ENCODE measurements at regions not wholly inside any gene's neighbourhood (a gene's known extent, or its start where the extent isn't known, plus 50 kb on each side); places are given as distances from the start of the nearest gene placed in this dataset.
"Not testable (repeated sequence)": the region's sequence is repeated elsewhere in the genome, so short reads cannot be mapped to it uniquely, and the experiment has no call there.

DNA sequence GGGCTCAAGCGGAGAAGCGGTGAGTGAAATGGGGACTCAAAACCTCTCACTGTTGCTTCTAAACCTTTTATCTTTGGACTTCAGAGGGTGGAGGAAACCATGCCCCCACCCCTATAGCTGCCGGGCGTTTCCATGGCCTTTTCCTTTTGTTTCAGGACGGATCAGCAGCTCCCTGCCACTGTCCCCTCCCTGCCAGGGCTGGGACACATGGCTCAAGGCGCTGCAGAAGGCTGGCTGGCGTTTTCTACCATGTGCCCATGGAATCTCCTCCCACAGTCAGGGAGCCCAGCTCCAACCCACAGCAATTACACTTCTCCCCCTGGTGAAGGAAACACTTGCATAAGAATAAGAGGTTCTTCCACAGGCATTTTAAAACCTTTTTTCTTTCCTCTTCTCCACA is 812.7 kb downstream of the PLA2G4A start:
- FAIRE-seq = no peak

DNA sequence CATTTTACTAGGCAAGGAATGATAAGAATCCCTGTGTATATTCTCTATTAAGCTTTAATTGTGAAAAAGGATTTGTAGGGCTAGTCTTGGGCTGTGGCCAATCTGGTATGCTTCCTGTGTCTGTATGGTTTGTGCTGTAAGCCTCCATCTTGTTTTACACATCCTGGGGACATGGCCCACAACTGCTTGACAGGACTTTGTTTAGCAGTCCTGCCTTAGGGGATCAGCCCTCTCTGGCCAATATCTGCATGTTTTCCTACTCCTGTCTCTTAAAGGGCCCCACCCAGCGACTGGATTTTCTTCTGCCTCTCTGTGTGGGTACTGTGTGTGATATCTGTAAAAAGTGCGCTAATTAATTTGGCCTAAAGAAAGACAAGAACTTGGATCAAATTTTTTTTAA is 813.2 kb downstream of the PLA2G4A start:
- no peak for FAIRE-seq

DNA sequence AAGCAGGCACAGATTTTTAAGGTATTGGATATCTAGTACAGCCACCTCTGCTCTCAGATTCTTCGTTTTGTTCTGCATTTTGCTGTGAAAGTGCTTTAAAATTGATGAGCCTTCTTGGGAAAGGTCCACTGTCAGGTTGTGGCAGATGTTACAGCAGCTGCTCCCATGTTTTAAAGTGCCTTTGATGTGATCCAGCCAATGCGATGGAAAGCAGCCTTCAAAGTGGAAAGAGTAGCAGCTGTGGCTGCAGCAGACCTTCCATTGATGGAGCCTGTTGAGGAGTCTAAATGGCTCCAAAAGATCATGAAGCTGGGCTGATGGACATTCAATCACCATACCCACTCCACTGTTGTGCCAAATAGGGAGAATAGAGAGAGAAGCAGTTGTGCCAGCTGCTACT is 816.9 kb downstream of the PLA2G4A start:
- FAIRE-seq = no peak

DNA sequence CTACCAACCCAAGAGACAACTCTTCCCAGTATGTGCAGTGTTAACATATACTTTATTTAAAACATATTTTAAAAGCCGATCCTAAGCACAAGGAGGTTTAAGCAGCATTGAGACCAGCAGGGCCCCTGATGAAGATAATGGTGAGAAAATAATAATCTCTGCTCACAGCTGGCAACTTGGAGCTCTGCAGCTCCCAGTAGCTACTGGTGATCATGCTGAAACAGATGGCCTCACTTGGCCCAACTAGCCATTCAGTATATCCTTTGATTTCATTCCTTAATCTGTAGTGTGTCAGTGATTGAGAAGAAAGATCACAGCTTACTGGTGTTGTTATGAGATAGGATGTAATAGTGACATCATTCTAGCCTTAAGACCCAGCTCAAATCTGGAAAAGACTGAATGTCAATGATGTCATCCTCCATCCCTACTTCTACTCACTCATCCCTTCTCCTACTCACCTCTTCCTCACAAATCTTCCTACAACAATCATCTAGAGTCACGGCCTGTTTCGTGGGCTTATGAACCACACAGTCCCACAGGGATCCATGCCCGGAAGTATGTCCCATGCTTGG is 817.9 kb downstream of the PLA2G4A start:
- no peak for FAIRE-seq

DNA sequence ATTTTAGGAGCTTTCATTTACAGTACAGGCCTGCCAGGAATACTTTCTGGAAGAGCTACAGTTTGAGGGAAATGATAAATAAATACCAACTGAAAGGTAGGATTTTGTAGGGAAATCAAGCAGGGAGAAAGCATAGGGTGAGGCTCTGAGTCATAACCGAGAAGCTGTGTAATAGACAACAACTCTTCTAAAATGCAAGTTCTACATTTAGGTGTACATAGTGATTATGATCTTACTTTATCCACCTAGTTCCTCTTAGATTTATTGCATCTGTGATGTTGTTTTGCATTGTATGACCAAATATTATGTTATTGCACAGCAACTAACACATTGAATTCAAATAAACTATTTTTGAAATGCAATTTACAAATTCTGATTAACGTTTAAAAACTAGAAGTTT is 819.3 kb downstream of the PLA2G4A start:
- no peak for FAIRE-seq

DNA sequence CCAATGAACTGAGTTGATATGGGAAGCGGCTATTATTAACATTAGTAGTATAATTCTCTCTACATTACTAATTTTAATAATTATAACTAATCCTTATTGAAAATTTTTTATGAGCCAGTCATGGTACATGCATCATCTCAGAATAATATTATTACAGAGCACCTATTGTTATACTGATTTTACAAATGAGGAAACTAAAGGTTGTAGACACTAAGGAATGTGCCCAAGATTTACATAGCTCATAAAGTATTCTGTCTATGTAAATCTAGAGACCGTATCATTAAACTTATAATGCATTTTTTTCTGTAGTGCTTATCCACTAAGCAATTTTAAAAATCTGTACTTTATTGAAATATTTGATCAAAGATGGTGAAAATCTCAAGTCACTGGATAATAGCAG is 825.9 kb downstream of the PLA2G4A start:
- no peak for FAIRE-seq

DNA sequence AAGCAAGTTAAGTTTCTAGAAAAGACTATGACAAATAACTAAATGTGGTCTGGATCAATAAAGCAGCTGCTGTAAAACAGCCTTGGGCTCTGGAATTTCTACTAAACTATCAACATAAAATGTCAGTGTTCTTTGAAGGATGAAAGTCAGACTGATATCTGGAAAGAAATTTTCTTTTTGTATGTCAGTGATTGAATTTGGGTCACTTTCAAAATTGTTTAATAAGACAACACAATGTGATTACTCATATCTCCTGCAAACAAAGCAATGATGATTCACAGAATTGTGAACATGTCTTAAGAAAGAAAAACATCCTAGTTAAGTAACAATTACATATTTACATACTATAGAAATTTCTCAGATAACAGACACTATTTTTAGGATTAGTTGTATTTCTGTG is 826.4 kb downstream of the PLA2G4A start:
- FAIRE-seq = no peak

DNA sequence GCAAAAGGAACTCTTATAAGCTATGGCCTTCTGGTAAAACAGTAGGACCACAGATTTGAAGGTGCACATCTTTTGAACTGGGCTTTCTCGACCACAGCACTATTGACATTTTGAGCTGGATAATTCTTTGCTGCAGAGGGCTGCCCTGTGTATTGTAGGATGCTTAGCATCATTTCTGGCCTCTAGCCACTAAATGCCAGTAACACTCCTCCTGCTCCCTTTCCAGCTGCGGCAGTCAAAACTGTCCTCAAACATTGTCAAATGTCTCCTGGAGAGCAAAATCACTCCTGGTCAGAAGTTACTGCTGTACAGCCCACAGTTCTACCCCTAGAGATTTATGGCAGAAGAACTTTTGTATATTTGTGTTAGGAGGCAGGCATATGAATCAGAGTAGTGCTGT is 836.7 kb downstream of the PLA2G4A start:
- FAIRE-seq = no peak

DNA sequence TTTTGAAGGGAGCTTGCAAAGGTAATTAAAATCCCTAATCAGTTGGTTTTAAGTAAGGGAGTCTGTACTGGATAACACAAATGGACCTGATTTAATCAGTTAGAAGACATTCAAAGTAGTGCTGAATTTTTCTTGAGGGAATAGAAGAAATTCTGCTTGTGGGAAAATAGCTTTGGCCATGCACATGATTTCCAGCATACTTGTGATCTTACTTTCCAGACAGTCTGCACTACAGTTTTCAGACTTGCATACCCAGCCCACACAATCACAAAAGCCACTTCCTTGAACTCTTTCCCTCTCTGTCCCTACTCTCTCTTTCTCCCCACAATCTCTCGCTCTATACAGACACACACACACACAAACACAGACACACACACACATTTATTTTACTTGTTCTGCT is 852.1 kb downstream of the PLA2G4A start:
- no peak for FAIRE-seq

DNA sequence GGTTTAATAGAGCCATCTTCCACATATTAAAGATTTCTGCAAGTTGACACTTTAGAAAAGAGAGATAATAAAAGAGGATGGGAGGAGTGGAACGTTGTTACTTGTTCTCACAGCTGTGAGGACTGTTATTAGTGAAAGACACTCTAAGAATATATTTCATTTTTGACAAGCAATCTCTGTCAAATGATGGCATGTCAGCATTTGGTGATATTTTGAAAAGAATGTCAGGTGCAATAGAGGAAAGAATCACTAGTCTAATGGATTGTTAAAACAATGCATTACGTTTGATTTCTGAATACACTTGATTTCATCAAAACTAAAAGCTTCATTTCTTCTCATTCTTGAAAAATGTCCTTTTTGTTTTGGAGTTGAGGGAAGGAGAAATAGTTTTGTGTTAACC is 853.4 kb downstream of the PLA2G4A start:
- FAIRE-seq = no peak

DNA sequence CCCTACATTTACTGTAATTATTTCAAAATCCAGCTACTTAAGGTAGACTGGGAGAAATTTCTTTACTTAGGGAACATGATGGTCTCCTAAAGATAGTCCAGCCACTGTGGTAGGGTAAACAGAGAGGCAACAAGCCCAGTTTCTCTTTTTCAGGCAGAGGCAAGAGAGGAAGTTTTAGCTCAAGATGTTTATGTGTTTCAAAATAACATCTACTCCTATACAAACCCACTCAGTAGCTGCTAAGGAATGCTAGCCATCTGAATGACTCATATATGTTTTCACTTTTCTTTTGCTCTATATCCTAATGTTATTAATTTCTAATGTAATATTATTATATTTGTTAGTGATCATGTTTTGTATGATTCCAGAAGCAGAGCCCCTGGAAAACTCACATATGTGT is 856.6 kb downstream of the PLA2G4A start:
- no peak for FAIRE-seq

DNA sequence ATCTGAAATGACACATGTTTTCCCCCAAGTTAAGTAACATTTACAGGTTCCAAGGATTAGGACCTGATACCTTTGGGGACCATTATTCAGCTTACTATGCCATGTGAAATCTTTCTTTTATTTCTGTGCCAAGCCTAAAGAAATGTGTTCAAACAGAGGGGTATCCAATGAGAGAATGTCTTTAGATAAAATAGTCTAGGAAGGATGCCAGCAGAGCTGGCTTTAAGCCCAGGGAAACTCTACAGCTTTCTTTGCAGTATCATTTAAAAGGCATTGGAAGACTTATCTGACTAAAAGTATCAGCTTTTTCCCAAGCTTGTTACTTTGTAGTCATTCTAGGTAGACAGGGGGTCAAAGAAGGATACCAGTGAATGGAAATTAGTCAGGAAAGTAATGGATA is 860.4 kb downstream of the PLA2G4A start:
- FAIRE-seq = no peak

DNA sequence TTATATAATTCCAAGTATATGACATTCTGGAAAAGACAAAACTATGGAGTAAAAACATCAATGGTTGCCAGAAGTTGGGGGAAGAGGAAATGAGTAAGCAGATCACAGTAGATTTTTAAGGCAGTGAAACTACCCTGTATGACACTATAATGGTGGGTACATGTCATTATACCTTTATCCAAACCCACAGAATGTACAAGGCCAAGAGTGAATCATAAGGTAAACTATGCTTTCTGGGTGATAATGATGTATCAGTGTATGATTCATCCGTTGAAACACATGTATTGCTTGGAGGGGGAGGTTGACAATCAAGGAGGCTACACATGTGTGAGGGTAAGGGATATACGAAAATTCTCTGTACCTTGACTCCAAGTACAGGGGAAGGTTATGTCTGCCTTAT is 862.7 kb downstream of the PLA2G4A start:
- no peak for FAIRE-seq

DNA sequence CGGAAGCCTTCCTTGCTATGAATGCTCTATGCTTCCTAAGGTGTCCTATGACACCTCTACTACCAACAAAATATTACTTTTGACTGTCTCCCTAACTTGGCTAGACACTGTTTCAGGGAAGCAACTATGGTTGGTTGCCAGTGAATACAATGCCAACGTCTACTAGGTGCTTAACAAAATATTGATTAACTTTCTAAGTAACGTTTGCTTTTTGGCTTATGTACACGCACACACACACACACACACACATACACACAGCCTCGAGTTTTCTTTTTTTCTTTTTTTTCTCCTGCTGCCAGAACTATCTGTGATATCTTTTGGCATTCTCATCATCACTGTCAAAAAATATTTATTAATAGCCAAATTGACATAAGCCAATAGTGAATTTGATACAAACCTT is 864.0 kb downstream of the PLA2G4A start:
- no peak for FAIRE-seq

DNA sequence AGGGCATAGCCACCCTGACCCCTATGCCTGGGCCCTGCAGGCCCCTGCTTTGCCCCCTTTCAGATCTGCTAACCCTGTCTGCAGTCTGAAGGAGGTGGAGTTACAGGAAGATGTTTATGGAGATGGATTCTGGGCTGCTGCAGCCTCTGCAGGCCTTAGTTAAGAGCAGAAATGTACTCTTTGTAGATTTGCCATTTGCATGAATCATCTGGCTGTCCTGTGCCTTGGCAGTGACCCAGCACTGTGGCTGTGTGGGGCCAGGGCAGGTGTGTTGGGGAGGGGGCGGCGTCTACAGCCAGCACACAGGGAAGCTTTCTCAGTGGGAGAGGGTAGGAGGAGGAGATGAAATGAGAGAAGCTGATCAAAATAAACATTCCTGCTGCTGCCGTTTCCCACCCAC is 867.3 kb downstream of the PLA2G4A start:
- FAIRE-seq = no peak

DNA sequence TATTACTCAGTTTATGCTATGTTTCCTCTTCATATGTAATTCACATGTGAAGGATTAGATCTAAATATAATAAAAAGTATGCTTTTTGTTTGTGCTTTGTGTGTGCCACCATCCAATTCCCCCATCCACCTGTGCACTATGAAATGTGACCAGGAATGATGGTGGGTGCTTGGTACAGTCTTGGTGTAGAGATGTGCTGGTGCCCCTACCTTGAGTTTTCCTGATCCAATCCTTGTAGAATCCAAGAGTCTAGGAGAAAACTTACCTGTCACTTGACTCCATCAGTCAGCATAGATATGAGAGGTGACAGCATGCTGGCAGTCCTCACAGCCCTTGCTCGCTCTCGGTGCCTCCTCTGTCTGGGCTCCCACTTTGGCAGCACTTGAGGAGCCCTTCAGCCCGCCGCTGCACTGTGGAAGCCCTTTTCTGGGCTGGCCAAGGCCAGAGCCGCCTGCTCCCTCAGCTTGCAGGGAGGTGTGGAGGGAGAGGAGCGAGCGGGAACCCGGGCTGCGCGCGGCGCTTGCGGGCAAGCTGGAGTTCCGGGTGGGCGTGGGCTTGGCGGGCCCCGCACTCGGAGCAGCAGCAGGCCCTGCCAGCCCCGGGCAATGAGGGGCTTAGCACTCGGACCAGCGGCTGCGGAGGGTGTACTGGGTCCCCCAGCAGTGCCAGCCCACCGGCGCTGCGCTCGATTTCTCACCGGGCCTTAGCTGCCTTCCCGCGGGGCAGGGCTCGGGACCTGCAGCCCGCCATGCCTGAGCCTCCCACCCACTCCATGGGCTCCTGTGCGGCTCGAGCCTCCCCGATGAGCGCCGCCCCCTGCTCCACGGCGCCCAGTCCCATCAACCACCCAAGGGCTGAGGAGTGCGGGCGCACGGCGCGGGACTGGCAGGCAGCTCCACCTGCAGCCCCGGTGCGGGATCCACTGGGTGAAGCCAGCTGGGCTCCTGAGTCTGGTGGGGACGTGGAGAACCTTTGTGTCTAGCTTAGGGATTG is 874.7 kb downstream of the PLA2G4A start:
- not testable (repeated sequence) for FAIRE-seq

DNA sequence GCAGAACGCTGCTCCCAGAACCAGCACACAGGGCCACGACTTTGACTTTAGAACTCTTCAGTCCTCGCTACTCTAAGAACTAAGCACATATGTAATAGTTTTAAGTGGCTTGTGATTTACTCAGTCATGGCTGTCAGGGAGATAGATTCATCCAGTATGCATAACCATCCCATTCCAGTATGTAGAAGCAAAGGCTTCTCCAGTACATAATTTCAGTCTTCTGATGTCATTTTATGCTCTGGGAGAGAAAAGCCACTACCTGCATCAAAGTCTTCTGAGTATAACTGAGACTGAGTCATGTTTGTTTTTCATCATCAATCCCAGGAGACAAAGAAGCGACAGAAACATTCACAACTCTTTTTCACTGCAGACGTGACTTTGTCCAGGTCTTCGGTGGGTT is 885.7 kb downstream of the PLA2G4A start:
- FAIRE-seq = no peak

DNA sequence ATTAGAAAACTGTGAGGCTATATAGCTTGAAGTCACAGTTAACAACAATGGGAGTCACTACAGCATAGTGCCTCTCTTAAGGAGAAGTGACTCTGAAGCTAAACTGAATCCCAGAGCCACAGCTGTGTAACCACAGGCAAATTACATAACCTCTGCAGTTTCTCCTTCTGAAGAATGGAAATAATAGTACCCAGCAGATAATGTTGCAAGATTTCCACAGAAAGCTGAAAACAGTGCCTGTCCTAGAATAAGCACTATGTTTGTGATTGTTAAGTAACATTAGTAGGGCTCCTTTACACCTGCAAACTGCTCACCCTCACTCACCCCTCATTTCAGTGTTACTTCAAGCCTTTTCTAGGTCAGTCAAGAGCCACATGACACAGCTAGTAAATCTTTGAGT is 886.7 kb downstream of the PLA2G4A start:
- no peak for FAIRE-seq

DNA sequence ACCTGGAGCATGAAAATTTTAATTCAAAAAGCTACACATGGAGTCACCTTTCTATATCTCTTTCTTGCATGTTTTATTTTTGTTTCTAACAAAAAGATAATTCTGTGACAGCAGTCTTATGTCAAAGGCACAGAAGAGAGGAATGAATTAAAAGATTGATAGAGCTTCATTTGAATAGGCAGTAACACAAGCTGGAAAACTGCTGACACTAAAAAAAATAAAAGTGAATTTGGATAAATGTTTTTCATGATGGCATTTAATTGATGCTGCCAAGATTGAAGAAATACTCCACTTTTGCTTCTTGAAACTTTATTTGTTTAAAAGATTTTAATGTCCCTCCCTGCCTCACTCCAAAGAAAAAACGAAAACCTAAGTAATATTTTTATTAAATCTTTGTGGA is 887.4 kb downstream of the PLA2G4A start:
- no peak for FAIRE-seq

DNA sequence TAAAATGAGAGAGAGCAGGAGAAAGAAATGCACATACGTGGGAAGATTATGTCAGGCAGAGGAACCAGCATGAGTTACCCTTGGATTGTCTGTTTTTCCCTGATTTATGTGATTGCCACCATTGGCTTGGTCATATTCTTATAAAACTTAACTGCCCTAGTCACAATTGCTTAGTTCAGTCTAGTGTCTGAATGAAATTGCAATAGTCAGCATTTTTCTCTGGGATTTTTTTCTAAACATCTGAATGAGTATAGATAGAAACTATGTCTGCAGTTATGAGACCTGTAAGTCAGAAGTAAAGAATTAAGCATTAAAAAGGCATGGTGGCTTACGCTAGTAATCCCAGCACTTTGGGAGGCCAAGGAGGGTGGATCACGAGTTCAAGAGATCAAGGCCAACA is 889.8 kb downstream of the PLA2G4A start:
- no peak for FAIRE-seq

DNA sequence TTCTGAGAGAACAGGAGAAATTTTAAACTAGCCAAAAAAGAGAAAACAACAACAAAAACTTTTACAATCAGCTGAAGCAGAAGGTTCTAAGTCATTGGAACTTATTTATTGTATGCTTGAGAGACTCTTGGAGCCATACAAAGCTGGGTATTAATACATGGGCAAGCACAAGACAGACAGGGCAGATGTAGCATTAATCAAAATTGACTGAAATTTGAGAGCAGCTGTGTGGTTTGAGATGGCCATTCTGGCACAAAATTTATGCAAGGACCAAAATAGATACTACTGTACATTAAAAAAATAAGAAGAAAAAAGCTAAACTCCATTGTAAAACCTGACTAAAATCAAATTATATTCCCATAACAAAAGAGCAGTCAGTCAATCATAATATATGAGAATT is 892.5 kb downstream of the PLA2G4A start:
- no peak for FAIRE-seq

DNA sequence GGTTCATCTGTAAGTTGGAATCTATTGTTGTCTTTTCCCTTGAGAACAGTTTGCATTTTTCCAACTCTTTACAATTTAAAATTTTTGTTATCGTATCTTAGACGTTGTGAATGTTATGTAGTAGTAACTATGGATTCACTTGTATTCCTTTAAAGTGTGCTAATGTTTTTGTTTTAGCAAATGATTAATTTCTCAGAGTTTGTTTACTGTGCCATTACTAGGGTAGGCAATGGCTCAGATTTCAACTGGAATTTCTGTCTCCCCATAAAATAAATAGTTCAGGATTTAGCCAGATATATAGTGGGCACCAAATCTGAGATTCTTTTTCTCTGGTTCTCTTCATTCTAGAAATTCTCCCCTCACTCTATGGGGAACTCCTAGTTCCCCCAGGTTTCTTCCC is 896.5 kb downstream of the PLA2G4A start:
- no peak for FAIRE-seq

DNA sequence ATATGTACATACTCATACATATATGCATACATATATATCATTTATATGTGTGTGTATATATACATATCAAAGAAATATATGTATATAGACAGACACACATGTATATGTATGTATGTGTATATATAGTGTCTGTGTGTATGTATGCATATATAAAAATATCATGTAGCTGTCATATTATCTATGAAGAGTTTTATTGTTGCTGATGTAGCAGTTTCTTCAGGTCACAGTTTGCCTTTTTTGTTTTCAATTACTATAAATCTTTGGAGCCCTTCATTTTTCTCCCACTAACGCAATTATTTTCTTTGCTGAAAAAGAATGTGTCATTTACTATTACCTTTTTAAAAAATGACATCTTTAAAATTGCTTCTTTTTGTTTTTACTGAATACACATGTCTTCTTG is 904.5 kb downstream of the PLA2G4A start:
- no peak for FAIRE-seq

DNA sequence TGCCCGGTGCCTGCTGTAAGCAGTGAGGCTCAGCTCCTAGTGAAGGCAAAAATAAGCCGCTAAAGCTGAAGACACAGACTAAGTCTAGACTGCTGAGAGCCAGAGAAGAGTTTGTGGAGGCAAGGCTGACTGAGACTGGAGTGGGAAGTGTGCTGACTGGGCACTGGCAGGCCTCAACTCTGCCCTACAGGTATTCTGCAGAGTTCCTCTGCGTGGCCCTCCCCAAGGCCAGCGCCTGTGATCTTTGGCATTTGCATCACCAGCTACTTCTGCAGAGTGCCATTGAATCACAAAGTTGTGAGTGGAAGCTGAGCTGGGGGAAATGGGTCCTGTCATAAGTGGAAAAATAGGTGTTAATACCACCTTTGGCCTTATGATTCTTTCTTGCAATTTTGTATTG is 905.7 kb downstream of the PLA2G4A start:
- FAIRE-seq = no peak

DNA sequence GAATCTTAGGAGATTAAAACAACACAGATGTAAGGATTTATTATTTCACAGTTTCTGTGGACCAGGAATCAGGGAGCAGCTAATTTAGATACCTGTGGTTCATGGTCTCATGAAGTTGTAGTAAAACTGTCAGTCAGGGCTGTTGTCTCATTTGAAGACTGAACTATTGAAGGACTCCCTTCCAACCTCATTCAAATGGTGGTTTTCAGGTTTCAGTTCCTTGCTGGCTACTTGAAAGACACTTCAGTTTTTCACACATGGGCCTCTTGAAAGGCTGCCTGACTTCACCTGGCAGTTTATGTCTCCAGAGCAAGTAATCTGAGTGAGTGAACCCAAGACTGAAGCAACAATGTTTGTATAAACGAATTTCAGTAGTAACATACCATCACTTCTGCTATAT is 915.9 kb downstream of the PLA2G4A start:
- FAIRE-seq = no peak
